ENCODE measurements at regions not wholly inside any gene's neighbourhood (a gene's known extent, or its start where the extent isn't known, plus 50 kb on each side); places are given as distances from the start of the nearest gene placed in this dataset.

GRCh38 chr16:52298769-52299168 is 248.2 kb downstream of the TOX3 start:
- TF ChIP-seq CTCF (conservative IDR thresholded peaks at IDR 0.05; ENCODE audit: low read depth, low read length) (no peak), POLR2A (IDR thresholded peaks at IDR 0.05; ENCODE audit: low read depth, low read length) (no peak), MAZ (IDR thresholded peaks at IDR 0.05; ENCODE audit: borderline replicate concordance, low read depth, low read length) (no peak), BHLHE40 (IDR thresholded peaks at IDR 0.05; ENCODE audit: low read depth, low read length) (no peak)

Data from IMR-90 (cell line).